Neural cell (in vitro differentiated cells): ENCODE measurements at regions not wholly inside any gene's neighbourhood (a gene's known extent, or its start where the extent isn't known, plus 50 kb on each side); places are given as distances from the start of the nearest gene placed in this dataset.
A peak's percentile ranks its signal among the peaks of the same experiment; 100 is the strongest.
"Not testable (repeated sequence)": the region's sequence is repeated elsewhere in the genome, so short reads cannot be mapped to it uniquely, and the experiment has no call there.

Experiments
- H2AFZ ChIP-seq: fragments of 200-600, 300-800 bp; sonication (generic), shearing (Covaris generic); 2 replicates; pipeline ENCODE4 v1.6.0; 2014; ENCODE audit warnings: low read depth, mild to moderate bottlenecking, antibody characterized with exemption, low read length, moderate library complexity
- H3F3A ChIP-seq: fragments of 200-600 bp; shearing (Covaris generic); 2 replicates; pipeline ENCODE4 v1.6.1; 2016; ENCODE audit warnings: mild to moderate bottlenecking, moderate library complexity, mixed read lengths, antibody characterized with exemption, low read length; ENCODE audit not compliant: insufficient read depth, poor library complexity, severe bottlenecking
- H3K27ac ChIP-seq: fragments of 200-600, 300-800 bp; sonication (generic), shearing (Covaris generic); 2 replicates; pipeline ENCODE4 v1.5.1; 2014; ENCODE audit warnings: mild to moderate bottlenecking, low read length, moderate library complexity
- H3K27me3 ChIP-seq: fragments of 300-800, 200-600 bp; sonication (generic), shearing (Covaris generic); 2 replicates; pipeline ENCODE4 v1.6.0; 2014; ENCODE audit warnings: mild to moderate bottlenecking, low read depth, low read length, moderate library complexity; ENCODE audit not compliant: insufficient read depth
- H3K36me3 ChIP-seq: fragments of 300-800, 200-600 bp; sonication (generic), shearing (Covaris generic); 2 replicates; pipeline ENCODE4 v1.5.1; 2014; ENCODE audit warnings: mild to moderate bottlenecking, antibody characterized with exemption, low read length, moderate library complexity; ENCODE audit not compliant: insufficient read depth
- H3K4me2 ChIP-seq: fragments of 300-800, 200-600 bp; sonication (generic), shearing (Covaris generic); 2 replicates; pipeline ENCODE4 v1.6.0; 2014; ENCODE audit warnings: mild to moderate bottlenecking, low read length
- H3K4me3 ChIP-seq: fragments of 300-800, 200-600 bp; sonication (generic), shearing (Covaris generic); 2 replicates; pipeline ENCODE4 v1.5.1; 2014; ENCODE audit warnings: mild to moderate bottlenecking, low read length, moderate library complexity
- H3K79me2 ChIP-seq: fragments of 200-600 bp; shearing (Covaris generic); replicated peaks from 2 replicates; pipeline ENCODE4 v1.6.0; 2014; ENCODE audit warnings: mild to moderate bottlenecking, low read length, moderate library complexity; ENCODE audit not compliant: insufficient read depth
- H3K9ac ChIP-seq: fragments of 300-800, 200-600 bp; sonication (generic), shearing (Covaris generic); 2 replicates; pipeline ENCODE4 v1.6.1; 2016; ENCODE audit warnings: mild to moderate bottlenecking, low read length, mixed read lengths
- H3K9me2 ChIP-seq: fragments of 200-600 bp; shearing (Covaris generic); 2 replicates; pipeline ENCODE4 v1.6.1; 2016; ENCODE audit warnings: mild to moderate bottlenecking, low read length, mixed read lengths; ENCODE audit not compliant: insufficient read depth
- H3K9me3 ChIP-seq: fragments of 200-600, 300-800 bp; sonication (generic), shearing (Covaris generic); 2 replicates; pipeline ENCODE4 v1.6.1; 2016; ENCODE audit warnings: mild to moderate bottlenecking, mixed run types, low read length, moderate library complexity, mixed read lengths
- H4K20me1 ChIP-seq: fragments of 200-600 bp; shearing (Covaris generic); 2 replicates; pipeline ENCODE4 v1.6.1; 2016; ENCODE audit warnings: mild to moderate bottlenecking, mixed run types; ENCODE audit not compliant: insufficient read depth

DNA sequence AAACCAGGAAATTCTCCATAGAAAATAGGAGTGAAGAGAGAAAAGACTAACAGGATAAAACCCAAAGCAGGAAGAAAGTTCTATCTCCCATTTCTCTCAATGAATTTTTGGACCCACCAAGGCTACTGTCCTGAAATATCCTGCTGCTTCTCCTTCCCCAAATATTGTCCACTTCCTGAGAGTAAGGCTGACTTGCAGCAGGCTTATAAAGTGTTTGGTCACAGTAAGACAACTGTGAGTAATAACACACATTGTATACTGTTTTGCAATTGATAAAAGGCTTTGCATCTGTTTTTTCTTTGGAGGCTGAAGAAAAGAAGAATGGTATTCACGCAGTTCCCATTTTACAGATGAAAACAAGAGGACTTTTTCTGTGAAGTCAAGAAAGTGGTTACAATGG is 52.8 kb downstream of the FOXD4L6 start:
- H3K27ac ChIP-seq, H3K4me3 ChIP-seq, H3K36me3 ChIP-seq, H3K79me2 ChIP-seq, H3K9me2 ChIP-seq, H3F3A ChIP-seq, H3K9ac ChIP-seq, H3K9me3 ChIP-seq, H3K4me2 ChIP-seq, H2AFZ ChIP-seq, H4K20me1 ChIP-seq: not testable (repeated sequence)
- H3K27me3 ChIP-seq, result peaks cover 28% of the 10 kb centered on the region

DNA sequence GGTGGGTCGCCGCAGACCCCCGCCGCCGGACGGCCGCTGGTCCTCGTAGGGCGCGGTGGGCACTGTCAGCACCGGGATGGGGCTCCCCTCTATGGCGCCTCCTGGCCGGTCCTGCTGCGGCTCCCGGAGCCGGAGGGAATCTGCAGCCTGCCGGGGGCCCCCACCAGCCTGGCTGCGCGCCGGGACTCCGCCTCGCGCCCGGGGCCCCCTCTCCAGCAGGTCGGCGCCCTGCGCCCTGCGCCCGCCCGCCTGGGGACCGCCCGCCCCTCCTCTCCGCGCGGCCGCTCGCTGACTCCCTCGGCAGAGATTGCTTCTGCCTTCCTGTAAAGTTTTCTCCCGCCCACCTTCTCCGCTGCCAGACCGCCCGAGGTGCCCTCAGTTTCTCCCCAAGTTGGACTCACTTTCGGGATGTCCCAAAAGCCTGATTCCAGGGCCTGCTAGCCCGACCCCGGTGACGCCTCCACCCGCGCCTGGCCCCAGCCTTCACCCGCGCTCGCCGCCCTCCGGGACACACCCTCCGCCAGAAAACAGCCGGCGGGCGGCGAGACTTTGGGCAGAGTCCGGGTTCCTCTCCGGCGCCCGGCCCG is 54.0 kb downstream of the FOXD4L6 start:
- not testable (repeated sequence) for H3K9me3 ChIP-seq, H3K9me2 ChIP-seq, H3K36me3 ChIP-seq, H3K27ac ChIP-seq, H4K20me1 ChIP-seq, H2AFZ ChIP-seq, H3K9ac ChIP-seq, H3K4me2 ChIP-seq, H3K79me2 ChIP-seq, H3F3A ChIP-seq
- Histone ChIP-seq H3K4me3 (peak overlapping the region; percentile 54), H3K27me3 (peaks cover 28% of the 10 kb centered on the region)

DNA sequence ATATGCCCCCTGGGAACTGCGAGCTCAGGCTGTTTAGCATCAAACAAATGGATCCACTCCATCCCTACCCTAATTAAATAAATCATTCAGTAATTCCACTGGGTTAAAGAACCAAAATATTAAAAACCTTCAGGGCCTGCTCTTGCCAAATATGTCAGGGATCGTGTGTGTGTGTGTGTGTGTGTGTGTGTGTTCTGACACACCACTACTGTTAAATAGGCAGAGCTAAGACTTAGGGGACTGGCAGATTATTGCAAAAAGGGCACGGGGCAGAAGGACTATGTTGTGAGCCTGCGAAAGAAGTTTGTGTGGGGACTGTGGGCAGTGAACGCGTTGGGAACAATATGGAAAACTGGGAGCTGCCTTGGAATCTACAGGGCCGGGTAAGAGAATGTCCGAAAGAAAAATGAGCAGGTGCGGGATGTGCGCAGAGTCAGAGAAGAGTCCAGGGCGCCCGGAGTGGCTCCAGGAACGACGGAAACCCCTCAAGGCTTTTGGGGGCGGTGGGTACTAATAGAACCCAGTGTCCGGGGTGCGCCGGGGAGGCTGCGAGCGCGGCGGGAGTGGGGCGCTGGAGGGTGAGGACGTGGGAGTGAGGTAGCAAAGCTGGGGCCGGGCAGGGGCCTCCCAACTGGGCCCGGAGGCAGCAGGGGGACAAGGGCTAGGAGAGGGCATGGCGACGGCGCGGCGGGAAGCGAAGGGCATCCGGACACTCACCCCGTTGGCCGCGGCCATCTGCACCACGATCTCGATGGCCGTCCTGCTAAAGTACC is 54.8 kb downstream of the FOXD4L6 start:
- H3F3A ChIP-seq, H3K27ac ChIP-seq, H3K36me3 ChIP-seq, H3K4me2 ChIP-seq, H3K9ac ChIP-seq, H4K20me1 ChIP-seq, H2AFZ ChIP-seq, H3K79me2 ChIP-seq, H3K9me2 ChIP-seq, H3K9me3 ChIP-seq: not testable (repeated sequence)
- H3K27me3 ChIP-seq, result peaks cover 28% of the 10 kb centered on the region
- peak overlapping the region; percentile 54 for H3K4me3 ChIP-seq

DNA sequence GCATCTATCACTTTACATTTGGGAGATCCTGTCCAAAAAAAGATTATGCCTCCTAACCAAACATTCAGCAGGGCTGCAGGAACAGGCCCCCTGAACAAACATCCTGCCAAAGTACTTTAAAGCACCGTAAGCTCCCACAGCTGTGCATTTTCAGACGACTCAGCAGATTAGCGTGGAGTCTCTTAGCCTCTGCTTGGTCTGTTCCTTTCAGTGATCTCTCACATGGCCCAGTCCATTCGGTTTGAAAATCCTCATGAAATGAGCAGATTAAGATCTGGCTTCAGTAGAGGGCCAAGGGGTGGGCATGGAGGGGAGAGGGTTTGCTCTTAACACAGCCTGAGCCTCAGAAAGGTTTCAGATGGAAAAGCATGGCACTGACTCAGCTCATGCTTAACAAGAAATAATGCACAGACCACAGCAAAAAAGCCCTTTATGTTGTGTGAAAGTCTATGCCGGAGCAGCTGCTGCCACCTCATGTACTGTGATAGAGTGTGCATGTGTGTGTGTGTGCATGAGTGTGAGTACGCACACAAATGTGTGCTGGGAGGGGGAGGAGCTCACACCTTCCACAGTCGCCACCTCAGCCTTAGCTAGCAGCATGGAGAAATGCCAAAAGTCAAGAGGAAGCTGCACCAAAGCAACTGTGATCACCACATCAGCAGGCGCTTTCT is 64.2 kb downstream of the FOXD4L6 start:
- not testable (repeated sequence) for H3K79me2 ChIP-seq, H4K20me1 ChIP-seq, H3K9me2 ChIP-seq, H3F3A ChIP-seq, H3K36me3 ChIP-seq, H3K4me2 ChIP-seq, H3K4me3 ChIP-seq, H3K9me3 ChIP-seq, H3K27ac ChIP-seq, H3K9ac ChIP-seq, H3K27me3 ChIP-seq, H2AFZ ChIP-seq

DNA sequence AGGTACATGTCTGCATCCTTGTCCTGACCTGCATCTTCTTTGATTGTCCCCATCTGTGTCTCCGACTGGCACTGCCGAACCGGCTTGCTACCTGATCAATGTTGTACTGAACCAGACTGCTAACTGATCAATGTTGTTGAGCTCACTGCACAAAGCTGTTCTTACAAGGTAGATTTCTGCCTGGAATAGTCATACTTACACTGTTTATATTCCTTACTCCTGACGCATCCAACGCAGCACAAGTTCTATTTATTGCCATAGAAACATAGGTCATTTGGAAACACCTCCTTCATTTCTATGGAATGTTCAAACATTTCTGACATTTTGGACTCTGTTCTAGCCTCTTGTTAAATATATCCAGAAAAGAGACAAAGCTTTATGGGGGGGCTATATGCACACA is 65.2 kb downstream of the FOXD4L6 start:
- not testable (repeated sequence) for H3K27ac ChIP-seq, H3K79me2 ChIP-seq, H4K20me1 ChIP-seq, H3K9ac ChIP-seq, H3K4me3 ChIP-seq, H3K36me3 ChIP-seq, H2AFZ ChIP-seq, H3K4me2 ChIP-seq, H3K9me3 ChIP-seq, H3K27me3 ChIP-seq, H3K9me2 ChIP-seq, H3F3A ChIP-seq

GRCh38 chr9:41059603-41060002 is 68.9 kb downstream of the FOXD4L6 start:
- not testable (repeated sequence) for H3K9me2 ChIP-seq, H3K9me3 ChIP-seq, H3K4me2 ChIP-seq, H4K20me1 ChIP-seq, H3K9ac ChIP-seq, H3K27ac ChIP-seq, H2AFZ ChIP-seq, H3F3A ChIP-seq, H3K4me3 ChIP-seq, H3K36me3 ChIP-seq, H3K27me3 ChIP-seq, H3K79me2 ChIP-seq

GRCh38 chr9:41053666-41054363 is 74.7 kb downstream of the FOXD4L6 start:
- H3K9me2 ChIP-seq, H4K20me1 ChIP-seq, H3K27ac ChIP-seq, H3K79me2 ChIP-seq, H3K4me2 ChIP-seq, H3F3A ChIP-seq, H2AFZ ChIP-seq, H3K9me3 ChIP-seq, H3K4me3 ChIP-seq, H3K9ac ChIP-seq, H3K27me3 ChIP-seq, H3K36me3 ChIP-seq: not testable (repeated sequence)
